NCI-H1105 treated with DMSO at 0.1 percent for 48 hours (cell line): ENCODE measurements at regions not wholly inside any gene's neighbourhood (a gene's known extent, or its start where the extent isn't known, plus 50 kb on each side); places are given as distances from the start of the nearest gene placed in this dataset.

Experiments used
- DNase-seq: peaks from one replicate; lab custom pipeline; 2025; lab: John Stamatoyannopoulos, UW

GRCh38 chr2:215770668-215771067, 242.7 kb downstream of the MREG start:
- no peak for DNase-seq

- DNase-seq, result no peak
Observed at GRCh38 chr2:215769246-215769645, 244.1 kb downstream of the MREG start.

- no peak for DNase-seq
Observed at GRCh38 chr2:215767625-215768024, 245.7 kb downstream of the MREG start.

- DNase-seq, result no peak
Observed at GRCh38 chr2:215765729-215766360, 247.5 kb downstream of the MREG start.

GRCh38 chr2:215764441-215765048, 248.8 kb downstream of the MREG start:
- no peak for DNase-seq

GRCh38 chr2:215760557-215760956, 252.8 kb downstream of the MREG start:
- no peak for DNase-seq

GRCh38 chr2:215760091-215760490, 253.3 kb downstream of the MREG start:
- no peak for DNase-seq

GRCh38 chr2:215758691-215759090, 254.7 kb downstream of the MREG start:
- no peak for DNase-seq

- no peak for DNase-seq
Observed at GRCh38 chr2:215756346-215756730, 257.0 kb downstream of the MREG start.

- no peak for DNase-seq
Observed at GRCh38 chr2:215755641-215756345, 257.6 kb downstream of the MREG start.

GRCh38 chr2:215754546-215754945, 258.8 kb downstream of the MREG start:
- DNase-seq, result no peak

GRCh38 chr2:215753808-215754207, 259.5 kb downstream of the MREG start:
- no peak for DNase-seq

GRCh38 chr2:215752991-215753390, 260.4 kb downstream of the MREG start:
- DNase-seq, result no peak

GRCh38 chr2:215752436-215752835, 260.9 kb downstream of the MREG start:
- DNase-seq, result no peak

- DNase-seq, result no peak
Observed at GRCh38 chr2:215751911-215752272, 261.5 kb downstream of the MREG start.

- no peak for DNase-seq
Observed at GRCh38 chr2:215751200-215751910, 262.0 kb downstream of the MREG start.

GRCh38 chr2:215750763-215751162, 262.6 kb downstream of the MREG start:
- DNase-seq, result no peak

GRCh38 chr2:215749092-215749957, 264.0 kb downstream of the MREG start:
- DNase-seq, result no peak

GRCh38 chr2:215748446-215748845, 264.9 kb downstream of the MREG start:
- DNase-seq, result no peak

GRCh38 chr2:215746887-215747615, 266.3 kb downstream of the MREG start:
- no peak for DNase-seq

- no peak for DNase-seq
Observed at GRCh38 chr2:215746226-215746886, 267.0 kb downstream of the MREG start.
